ENCODE measurements at regions not wholly inside any gene's neighbourhood (a gene's known extent, or its start where the extent isn't known, plus 50 kb on each side); places are given as distances from the start of the nearest gene placed in this dataset.

GRCh38 chr2:103823847-103824246 is 1030.1 kb upstream of the POU3F3 start:
- Mint-ChIP-seq H3K36me3 (ENCODE audit: low read depth) (no peaks in the 10 kb centered on the region), H3K4me3 (no peak overlapping the region), H3K9me3 (peaks cover 22% of the 10 kb centered on the region), H3K27me3 (no peaks in the 10 kb centered on the region), H3K27ac (no peak overlapping the region), H3K4me1 (ENCODE audit: low read depth) (no peaks in the 10 kb centered on the region)
- intact Hi-C loops (cut with micrococcal nuclease): no loop called here

- Mint-ChIP-seq H3K27ac (no peak overlapping the region), H3K4me1 (ENCODE audit: low read depth) (no peaks in the 10 kb centered on the region), H3K9me3 (peaks cover 9% of the 10 kb centered on the region), H3K4me3 (no peak overlapping the region), H3K36me3 (ENCODE audit: low read depth) (no peaks in the 10 kb centered on the region), H3K27me3 (no peaks in the 10 kb centered on the region)
- intact Hi-C loops (cut with micrococcal nuclease): no loop called here
These were observed 1006.6 kb upstream of the POU3F3 start for GRCh38 chr2:103847276-103847675.

- no peaks in the 10 kb centered on the region for H3K9me3 Mint-ChIP-seq
These were observed 994.7 kb upstream of the POU3F3 start for GRCh38 chr2:103859238-103859637.

GRCh38 chr2:103860016-103860415 is 993.9 kb upstream of the POU3F3 start:
- intact Hi-C loops (cut with micrococcal nuclease): no loop called here
- H3K36me3 Mint-ChIP-seq (ENCODE audit: low read depth): no peaks in the 10 kb centered on the region
- no peaks in the 10 kb centered on the region for H3K4me1 Mint-ChIP-seq (ENCODE audit: low read depth)
- H3K9me3 Mint-ChIP-seq: no peaks in the 10 kb centered on the region
- no peaks in the 10 kb centered on the region for H3K27me3 Mint-ChIP-seq
- no peak overlapping the region for H3K27ac Mint-ChIP-seq
- H3K4me3 Mint-ChIP-seq: no peak overlapping the region

More at GRCh38 chr2:103859238-103859637, 994.7 kb upstream of the POU3F3 start:
- Mint-ChIP-seq H3K36me3 (ENCODE audit: low read depth) (no peaks in the 10 kb centered on the region), H3K27me3 (no peaks in the 10 kb centered on the region), H3K4me1 (ENCODE audit: low read depth) (no peaks in the 10 kb centered on the region), H3K27ac (no peak overlapping the region), H3K4me3 (no peak overlapping the region)
- intact Hi-C loops (cut with micrococcal nuclease): no loop called here

GRCh38 chr2:103868396-103868795 is 985.5 kb upstream of the POU3F3 start:
- no peaks in the 10 kb centered on the region for H3K4me1 Mint-ChIP-seq (ENCODE audit: low read depth)
- intact Hi-C loops (cut with micrococcal nuclease): no loop called here
- H3K36me3 Mint-ChIP-seq (ENCODE audit: low read depth): no peaks in the 10 kb centered on the region
- no peak overlapping the region for H3K27ac Mint-ChIP-seq
- no peaks in the 10 kb centered on the region for H3K9me3 Mint-ChIP-seq
- no peak overlapping the region for H3K4me3 Mint-ChIP-seq
- H3K27me3 Mint-ChIP-seq: no peaks in the 10 kb centered on the region

GRCh38 chr2:103873716-103874351 is 980.1 kb upstream of the POU3F3 start:
- Mint-ChIP-seq H3K4me3 (no peak overlapping the region), H3K4me1 (ENCODE audit: low read depth) (no peaks in the 10 kb centered on the region), H3K9me3 (no peaks in the 10 kb centered on the region), H3K27me3 (no peaks in the 10 kb centered on the region), H3K27ac (no peak overlapping the region), H3K36me3 (ENCODE audit: low read depth) (no peaks in the 10 kb centered on the region)
- intact Hi-C loops (cut with micrococcal nuclease): no loop called here

GRCh38 chr2:103875131-103875530 is 978.8 kb upstream of the POU3F3 start:
- Mint-ChIP-seq H3K4me1 (ENCODE audit: low read depth) (no peaks in the 10 kb centered on the region), H3K4me3 (no peak overlapping the region), H3K27ac (no peak overlapping the region), H3K36me3 (ENCODE audit: low read depth) (no peaks in the 10 kb centered on the region), H3K9me3 (no peaks in the 10 kb centered on the region), H3K27me3 (no peaks in the 10 kb centered on the region)
- intact Hi-C loops (cut with micrococcal nuclease): no loop called here

GRCh38 chr2:103875531-103875930 is 978.4 kb upstream of the POU3F3 start:
- intact Hi-C loops (cut with micrococcal nuclease): no loop called here

GRCh38 chr2:103876611-103877010 is 977.3 kb upstream of the POU3F3 start:
- H3K4me3 Mint-ChIP-seq: no peak overlapping the region
- H3K27ac Mint-ChIP-seq: no peak overlapping the region

More at GRCh38 chr2:103875531-103875930, 978.4 kb upstream of the POU3F3 start:
- no peak overlapping the region for H3K27ac Mint-ChIP-seq
- H3K4me3 Mint-ChIP-seq: no peak overlapping the region
- H3K4me1 Mint-ChIP-seq (ENCODE audit: low read depth): no peaks in the 10 kb centered on the region
- H3K27me3 Mint-ChIP-seq: no peaks in the 10 kb centered on the region
- no peaks in the 10 kb centered on the region for H3K9me3 Mint-ChIP-seq
- no peaks in the 10 kb centered on the region for H3K36me3 Mint-ChIP-seq (ENCODE audit: low read depth)

GRCh38 chr2:103879101-103879500 is 974.8 kb upstream of the POU3F3 start:
- intact Hi-C loops (cut with micrococcal nuclease): no loop called here
- Mint-ChIP-seq H3K4me3 (no peak overlapping the region), H3K9me3 (peaks cover 9% of the 10 kb centered on the region), H3K4me1 (ENCODE audit: low read depth) (no peaks in the 10 kb centered on the region), H3K36me3 (ENCODE audit: low read depth) (no peaks in the 10 kb centered on the region), H3K27ac (no peak overlapping the region), H3K27me3 (no peaks in the 10 kb centered on the region)

More at GRCh38 chr2:103876611-103877010, 977.3 kb upstream of the POU3F3 start:
- Mint-ChIP-seq H3K4me1 (ENCODE audit: low read depth) (no peaks in the 10 kb centered on the region), H3K27me3 (no peaks in the 10 kb centered on the region), H3K36me3 (ENCODE audit: low read depth) (no peaks in the 10 kb centered on the region), H3K9me3 (peaks cover 9% of the 10 kb centered on the region)
- intact Hi-C loops (cut with micrococcal nuclease): no loop called here

- H3K9me3 Mint-ChIP-seq: peaks cover 18% of the 10 kb centered on the region
- H3K4me1 Mint-ChIP-seq (ENCODE audit: low read depth): no peaks in the 10 kb centered on the region
- H3K27me3 Mint-ChIP-seq: no peaks in the 10 kb centered on the region
- H3K27ac Mint-ChIP-seq: no peak overlapping the region
- no peak overlapping the region for H3K4me3 Mint-ChIP-seq
- no peaks in the 10 kb centered on the region for H3K36me3 Mint-ChIP-seq (ENCODE audit: low read depth)
- intact Hi-C loops (cut with micrococcal nuclease): no loop called here
These were observed 973.7 kb upstream of the POU3F3 start for GRCh38 chr2:103880081-103880834.

- H3K4me1 Mint-ChIP-seq (ENCODE audit: low read depth): no peaks in the 10 kb centered on the region
- peaks cover 10% of the 10 kb centered on the region for H3K9me3 Mint-ChIP-seq
- no peaks in the 10 kb centered on the region for H3K36me3 Mint-ChIP-seq (ENCODE audit: low read depth)
- intact Hi-C loops (cut with micrococcal nuclease): no loop called here
- no peaks in the 10 kb centered on the region for H3K27me3 Mint-ChIP-seq
- no peak overlapping the region for H3K4me3 Mint-ChIP-seq
- no peak overlapping the region for H3K27ac Mint-ChIP-seq
These were observed 966.3 kb upstream of the POU3F3 start for GRCh38 chr2:103887625-103888024.

GRCh38 chr2:103896182-103896581 is 957.7 kb upstream of the POU3F3 start:
- Mint-ChIP-seq H3K27ac (no peak overlapping the region), H3K4me3 (no peak overlapping the region), H3K4me1 (ENCODE audit: low read depth) (no peaks in the 10 kb centered on the region), H3K9me3 (no peaks in the 10 kb centered on the region), H3K27me3 (no peaks in the 10 kb centered on the region), H3K36me3 (ENCODE audit: low read depth) (no peaks in the 10 kb centered on the region)
- intact Hi-C loops (cut with micrococcal nuclease): no loop called here

GRCh38 chr2:103898561-103898960 is 955.4 kb upstream of the POU3F3 start:
- Mint-ChIP-seq H3K4me3 (no peak overlapping the region), H3K27ac (no peak overlapping the region), H3K27me3 (no peaks in the 10 kb centered on the region), H3K36me3 (ENCODE audit: low read depth) (no peaks in the 10 kb centered on the region), H3K9me3 (no peaks in the 10 kb centered on the region), H3K4me1 (ENCODE audit: low read depth) (no peaks in the 10 kb centered on the region)
- intact Hi-C loops (cut with micrococcal nuclease): no loop called here

GRCh38 chr2:103902347-103902746 is 951.6 kb upstream of the POU3F3 start:
- no peaks in the 10 kb centered on the region for H3K4me1 Mint-ChIP-seq (ENCODE audit: low read depth)
- H3K27ac Mint-ChIP-seq: no peak overlapping the region
- intact Hi-C loops (cut with micrococcal nuclease): no loop called here
- H3K9me3 Mint-ChIP-seq: no peaks in the 10 kb centered on the region
- H3K4me3 Mint-ChIP-seq: no peak overlapping the region
- H3K36me3 Mint-ChIP-seq (ENCODE audit: low read depth): no peaks in the 10 kb centered on the region
- no peaks in the 10 kb centered on the region for H3K27me3 Mint-ChIP-seq

Measured in dendritic cell treated with granulocyte-macrophage colony-stimulating factor and Interleukin-4, amounts not matched to agents 40 ng/mL and 50 ng/mL, for 4 days (primary cell).